CD4-positive, alpha-beta T cell treated with Interleukin-12 subunit alpha and Interleukin-12 subunit beta, for 1 hour (primary cell): ENCODE measurements at regions not wholly inside any gene's neighbourhood (a gene's known extent, or its start where the extent isn't known, plus 50 kb on each side); places are given as distances from the start of the nearest gene placed in this dataset.
"Not testable (repeated sequence)": the region's sequence is repeated elsewhere in the genome, so short reads cannot be mapped to it uniquely, and the experiment has no call there.

Source experiments
- DNase-seq: peaks from one replicate; pipeline ENCODE4 v3.0.0-alpha.2; 2020

GRCh38 chr2:53610260-53610659, 157.3 kb upstream of the CHAC2 start:
- no peak for DNase-seq

- DNase-seq: no peak
Observed at GRCh38 chr2:53609551-53609950, 158.1 kb upstream of the CHAC2 start.

- DNase-seq: no peak
Observed at GRCh38 chr2:53608293-53608692, 159.3 kb upstream of the CHAC2 start.

GRCh38 chr2:53600815-53601214, 166.8 kb upstream of the CHAC2 start:
- no peak for DNase-seq

GRCh38 chr2:53586733-53587612, 180.6 kb upstream of the CHAC2 start:
- not testable (repeated sequence) for DNase-seq

GRCh38 chr2:53584986-53585385, 182.6 kb upstream of the CHAC2 start:
- no peak for DNase-seq

GRCh38 chr2:53583583-53583982, 184.0 kb upstream of the CHAC2 start:
- no peak for DNase-seq

- DNase-seq: no peak
Observed at GRCh38 chr2:53582556-53582955, 185.0 kb upstream of the CHAC2 start.

GRCh38 chr2:53576166-53576565, 191.4 kb upstream of the CHAC2 start:
- DNase-seq: no peak

GRCh38 chr2:53575721-53576124, 191.9 kb upstream of the CHAC2 start:
- no peak for DNase-seq

GRCh38 chr2:53572696-53573095, 194.9 kb upstream of the CHAC2 start:
- no peak for DNase-seq

- DNase-seq: no peak
Observed at GRCh38 chr2:53569957-53570727, 197.5 kb upstream of the CHAC2 start.

GRCh38 chr2:53568469-53568868, 199.1 kb upstream of the CHAC2 start:
- DNase-seq: no peak

- no peak for DNase-seq
Observed at GRCh38 chr2:53567073-53567472, 200.5 kb upstream of the CHAC2 start.

- DNase-seq: no peak
Observed at GRCh38 chr2:53562407-53562806, 205.2 kb upstream of the CHAC2 start.

GRCh38 chr2:53561155-53561554, 206.4 kb upstream of the CHAC2 start:
- DNase-seq: no peak

- DNase-seq: no peak
Observed at GRCh38 chr2:53559302-53559966, 208.2 kb upstream of the CHAC2 start.

GRCh38 chr2:53558867-53559266, 208.7 kb upstream of the CHAC2 start:
- no peak for DNase-seq

- DNase-seq: no peak
Observed at GRCh38 chr2:53549497-53549896, 218.1 kb upstream of the CHAC2 start.

- DNase-seq: no peak
Observed at GRCh38 chr2:53545604-53546003, 222.0 kb upstream of the CHAC2 start.

- DNase-seq: no peak
Observed at GRCh38 chr2:53544871-53545558, 222.6 kb upstream of the CHAC2 start.

- no peak for DNase-seq
Observed at GRCh38 chr2:53543083-53543482, 224.5 kb upstream of the CHAC2 start.
